ENCODE measurements at regions not wholly inside any gene's neighbourhood (a gene's known extent, or its start where the extent isn't known, plus 50 kb on each side); places are given as distances from the start of the nearest gene placed in this dataset.

DNA sequence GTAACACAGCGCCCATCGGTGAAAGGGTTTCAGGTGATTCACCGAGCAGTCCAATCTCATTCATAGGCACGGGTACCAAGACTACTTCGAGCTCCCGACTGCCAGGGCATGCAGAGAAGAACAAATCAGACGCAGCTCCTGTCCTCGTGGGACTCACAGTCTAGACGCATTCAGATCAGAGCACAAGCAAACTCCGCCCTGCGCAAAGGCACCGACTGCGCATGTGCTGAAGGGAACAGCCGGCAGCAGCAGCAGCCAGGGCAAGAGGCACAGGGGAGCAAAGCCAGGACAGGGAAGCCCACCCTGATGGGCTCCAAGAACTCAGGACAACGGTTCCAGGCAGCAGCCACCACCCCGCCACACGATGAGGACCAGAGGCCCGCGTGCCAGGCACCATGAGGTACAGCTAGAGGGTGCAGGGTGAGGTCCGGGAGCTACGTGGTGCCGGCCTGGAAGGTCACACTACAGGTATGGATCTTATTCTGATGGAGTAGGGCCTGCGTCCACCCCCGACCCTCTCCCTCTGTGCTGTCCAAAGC lies 315.7 kb downstream of the FOXL1 start:
- DNase-seq, result no peak

DNA sequence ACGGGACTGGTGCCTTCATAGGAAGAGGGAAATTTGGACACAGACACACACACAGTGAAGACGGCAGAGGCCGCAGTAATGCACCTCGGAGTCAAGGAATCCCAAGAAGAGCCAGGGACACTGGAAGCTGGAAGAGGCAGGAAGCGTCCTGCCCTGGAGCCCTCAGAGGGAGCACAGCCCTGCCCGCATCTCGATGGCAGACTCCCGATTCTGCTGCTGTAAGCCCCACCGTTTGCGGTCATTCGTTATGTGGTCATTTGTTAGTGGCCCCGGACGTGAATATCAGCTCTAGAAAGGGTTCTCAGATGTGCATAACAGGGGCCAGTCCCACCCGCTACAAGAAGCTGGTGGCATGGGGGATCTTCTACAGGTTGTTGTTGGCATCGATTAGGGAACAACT lies 316.6 kb downstream of the FOXL1 start:
- no peak for DNase-seq

DNA sequence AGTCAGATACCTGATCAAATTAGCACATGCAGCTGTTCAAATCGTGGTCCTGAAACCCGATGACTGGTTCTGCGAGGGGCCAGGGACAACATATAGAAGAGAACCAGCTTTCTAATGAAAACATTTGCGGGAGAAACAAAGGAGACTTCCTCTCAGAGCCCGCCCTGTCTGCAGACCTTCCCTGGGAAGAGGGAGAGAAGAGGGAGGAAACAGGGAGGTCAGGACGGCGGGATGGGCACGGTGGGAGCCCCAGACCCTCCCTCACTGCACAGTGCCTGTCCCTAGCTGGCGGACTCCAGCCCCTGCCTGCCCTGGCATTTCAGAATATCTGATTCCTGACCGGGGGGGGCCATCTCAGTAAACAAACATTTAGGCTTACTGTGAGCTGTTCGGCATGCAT lies 317.3 kb downstream of the FOXL1 start:
- DNase-seq, result no peak

DNA sequence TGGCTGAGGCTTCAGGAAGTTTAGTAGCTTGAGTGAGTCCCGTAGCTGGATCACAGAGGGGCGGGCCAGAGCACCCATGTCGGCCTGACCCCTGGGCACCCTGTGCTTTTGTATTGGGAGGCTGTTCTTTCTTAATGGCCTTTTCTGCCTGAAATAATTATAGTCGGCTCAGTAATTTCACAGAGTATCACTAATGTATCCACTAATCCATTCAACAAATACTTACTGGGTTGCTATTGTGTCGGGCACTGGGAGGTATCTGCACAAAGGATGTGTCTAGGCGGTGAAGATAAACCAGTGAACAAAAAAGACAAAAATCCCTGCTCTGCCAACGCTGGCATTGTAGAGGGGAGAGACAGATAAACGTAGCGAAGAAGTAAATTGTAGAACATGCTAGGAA lies 318.6 kb downstream of the FOXL1 start:
- DNase-seq, result no peak

DNA sequence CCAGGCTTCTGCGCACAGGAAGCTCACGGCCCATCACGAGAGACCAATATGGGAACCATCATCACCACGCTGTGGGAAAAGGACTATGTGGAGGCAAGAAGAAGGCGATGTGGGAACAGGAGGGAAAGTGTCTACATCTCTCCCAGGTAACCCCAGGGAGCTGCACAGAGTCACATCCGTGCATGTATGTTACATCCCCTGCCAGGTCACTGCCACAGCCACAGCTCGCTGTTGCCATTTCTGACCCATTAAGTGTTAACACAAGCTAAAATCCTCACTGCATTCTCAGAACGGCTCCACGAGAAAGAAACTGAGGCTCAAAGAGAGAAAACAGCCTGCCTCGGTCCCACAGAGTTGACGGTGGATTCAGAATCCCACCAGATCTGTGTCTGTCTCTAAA lies 319.1 kb downstream of the FOXL1 start:
- no peak for DNase-seq

DNA sequence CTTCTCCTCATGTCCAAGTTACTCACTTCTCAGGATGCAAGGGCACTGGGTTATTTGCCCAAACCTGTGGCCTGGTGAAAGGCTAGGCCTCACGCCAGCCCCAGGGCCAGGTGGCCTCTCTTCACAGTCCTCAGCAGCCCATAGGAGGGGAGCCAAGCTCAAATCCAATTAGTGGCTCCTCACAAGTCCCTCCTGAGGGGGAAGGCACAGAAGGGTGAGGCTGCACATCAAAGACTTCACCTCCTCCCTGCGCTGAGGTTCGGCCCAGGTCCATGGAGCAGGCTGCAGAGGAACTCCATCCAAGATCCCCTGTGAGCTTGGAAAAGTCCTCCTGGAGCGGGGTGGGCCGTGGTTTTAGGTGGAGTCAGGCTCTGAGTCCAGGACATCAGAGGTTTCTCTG lies 320.0 kb downstream of the FOXL1 start:
- no peak for DNase-seq

DNA sequence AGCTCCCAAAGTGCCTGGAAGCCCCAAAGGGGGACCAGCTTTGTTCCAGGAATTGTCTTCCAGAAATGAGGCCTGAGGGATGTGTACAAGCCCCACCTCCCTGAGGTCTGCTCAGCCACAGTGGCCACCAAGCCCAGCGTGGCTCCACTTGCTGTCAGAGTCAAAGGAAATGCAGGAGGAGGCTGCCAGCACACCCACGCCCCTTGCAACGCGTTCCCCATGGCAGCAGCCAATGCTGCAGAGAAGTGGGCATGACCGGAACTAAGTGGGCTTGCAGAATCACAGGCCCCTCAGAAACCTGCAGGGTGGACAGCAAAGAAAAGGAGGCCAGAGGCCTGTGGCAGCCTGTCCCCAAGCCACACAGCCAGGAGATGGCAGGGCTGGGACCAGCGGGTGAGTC lies 320.8 kb downstream of the FOXL1 start:
- no peak for DNase-seq

DNA sequence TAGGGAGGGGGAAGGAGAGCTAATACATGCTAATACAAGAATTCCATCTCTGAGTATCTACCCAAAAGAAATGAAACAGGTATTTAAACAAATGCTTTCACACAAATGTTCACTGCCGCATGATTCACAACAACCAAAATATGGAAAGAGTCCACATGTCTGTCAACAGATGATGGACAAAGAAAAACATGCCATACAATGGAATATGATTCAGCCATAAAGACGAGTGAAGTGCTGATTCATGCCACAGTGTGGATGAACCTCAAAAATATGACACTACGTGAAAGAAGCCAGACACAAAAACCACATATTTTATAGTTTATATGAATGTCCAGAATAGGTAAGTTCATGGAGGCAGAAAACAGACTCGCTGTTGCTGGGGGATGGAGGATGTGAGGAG lies 321.4 kb downstream of the FOXL1 start:
- DNase-seq, result no peak

DNA sequence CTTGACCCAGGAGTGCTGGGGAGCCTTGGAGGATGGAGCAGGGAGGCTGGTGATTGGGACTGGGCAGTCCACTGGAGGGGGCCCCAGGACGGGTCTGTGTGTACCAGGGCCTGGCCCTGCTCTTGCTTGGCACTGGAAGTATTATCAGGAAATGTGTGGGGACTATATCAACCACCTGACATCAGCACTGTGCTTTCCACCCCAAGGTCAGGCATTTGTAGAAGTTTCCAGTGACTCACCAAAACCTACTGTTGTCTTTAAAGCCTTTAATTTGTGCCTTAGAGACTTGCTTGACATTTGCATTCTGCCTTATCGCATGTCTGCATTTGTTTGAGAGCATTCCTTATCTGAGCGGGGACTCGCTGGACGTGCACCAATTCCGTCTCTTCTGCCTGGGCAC lies 323.1 kb downstream of the FOXL1 start:
- no peak for DNase-seq

DNA sequence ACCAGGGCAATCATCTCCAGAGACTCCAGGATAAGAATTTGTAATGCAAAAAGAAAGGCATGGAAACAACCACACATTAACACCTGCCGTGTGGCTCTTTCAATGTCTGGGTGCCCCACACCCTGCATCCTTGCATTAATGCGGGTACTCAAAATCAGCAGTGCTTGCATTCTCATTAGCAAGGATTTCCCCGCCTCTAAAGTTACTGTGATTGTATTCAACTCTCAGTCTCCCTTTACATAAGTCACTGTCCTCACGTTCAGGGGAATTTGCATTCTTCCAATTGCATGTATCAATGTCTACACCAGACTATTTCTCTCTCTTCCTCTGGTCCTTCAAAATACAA lies 324.3 kb downstream of the FOXL1 start:
- no peak for DNase-seq

DNA sequence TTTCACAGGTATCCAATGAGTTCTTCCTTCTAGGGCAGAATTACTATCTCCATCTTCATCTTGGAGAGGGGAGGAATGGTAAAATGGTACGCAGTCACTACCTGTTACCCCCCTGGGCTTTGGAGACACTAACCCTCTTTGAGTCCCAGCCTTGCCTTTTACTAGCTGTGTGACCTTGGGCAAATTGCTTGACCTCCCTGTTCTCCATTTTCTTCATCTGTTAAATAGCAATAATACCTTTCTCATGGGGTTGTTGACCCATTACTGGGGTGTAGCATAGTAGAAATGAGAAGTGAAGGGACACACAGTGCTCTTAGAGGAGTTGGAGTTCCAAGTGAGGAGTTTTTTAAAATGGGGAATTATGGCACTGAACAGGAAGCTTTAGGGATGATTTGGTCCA lies 324.7 kb downstream of the FOXL1 start:
- no peak for DNase-seq

DNA sequence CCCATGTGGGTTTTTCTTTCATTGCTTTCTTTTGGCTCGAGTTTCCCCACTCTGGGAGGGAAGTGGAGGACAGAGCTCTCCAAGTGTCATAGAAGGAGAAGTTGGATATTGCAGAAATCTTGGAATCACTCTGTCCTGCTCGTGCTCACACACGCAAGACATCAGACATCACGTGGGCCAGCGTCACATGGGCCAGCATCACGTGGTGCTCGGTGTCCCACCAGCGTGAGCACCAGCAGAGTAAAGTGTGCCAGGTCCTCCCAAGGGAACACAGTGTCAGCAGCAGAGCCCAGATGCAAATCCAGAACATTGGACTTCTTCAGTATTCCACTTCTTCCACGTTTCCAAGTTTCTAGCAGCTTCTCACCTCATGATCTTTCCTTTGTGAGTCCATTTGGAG lies 327.0 kb downstream of the FOXL1 start:
- DNase-seq, result no peak

DNA sequence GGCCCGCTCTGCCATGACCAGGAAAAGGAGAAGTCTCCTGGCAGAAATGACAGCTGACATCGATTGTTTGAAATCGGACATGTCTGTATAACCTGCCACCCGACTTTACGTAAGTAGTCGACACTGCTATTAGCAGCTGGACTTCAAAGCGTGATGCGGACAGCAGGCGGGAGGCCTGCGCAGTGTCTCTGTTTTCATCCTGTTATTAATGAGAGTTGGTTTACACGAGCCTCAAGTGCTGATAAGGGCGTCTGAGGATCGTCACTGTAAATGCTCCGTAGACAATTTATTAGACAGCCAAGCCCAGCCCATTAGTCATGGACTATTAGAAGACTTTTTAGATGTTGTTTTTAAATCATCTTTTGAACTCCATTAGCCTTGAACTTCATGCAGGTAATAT lies 328.3 kb downstream of the FOXL1 start:
- no peak for DNase-seq

DNA sequence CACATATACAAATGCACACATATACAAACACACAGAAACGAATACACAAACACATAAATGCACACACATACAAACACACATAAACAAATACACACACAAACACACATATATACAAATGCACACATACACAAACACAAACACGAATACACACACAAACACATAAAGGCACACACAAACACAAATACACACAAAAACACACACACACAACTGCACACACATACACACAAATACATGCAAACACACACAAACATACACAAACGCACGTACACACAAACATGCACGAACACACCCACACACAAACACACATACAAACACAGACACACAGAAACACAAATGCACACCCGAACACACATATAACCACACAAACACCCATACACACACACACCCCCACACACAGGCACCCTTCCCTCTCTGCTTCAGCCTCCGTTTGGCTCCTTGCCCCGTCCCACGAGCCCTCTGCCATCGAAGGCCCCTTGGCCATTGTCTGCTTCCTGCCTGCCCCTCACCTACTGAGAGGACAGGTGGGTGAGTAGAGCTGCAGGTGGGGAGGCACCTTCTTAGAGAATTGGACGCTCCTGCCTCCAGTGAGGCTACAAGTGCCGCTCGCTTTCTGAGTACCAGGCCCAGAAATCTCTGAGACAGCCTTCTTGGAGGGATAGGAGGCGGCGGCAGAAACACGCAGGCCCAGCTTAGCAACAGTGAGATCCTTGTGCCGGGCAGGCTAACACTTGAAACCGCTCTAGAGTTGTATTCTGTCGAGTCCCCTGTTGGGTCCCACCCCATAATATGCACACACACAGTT lies 331.2 kb downstream of the FOXL1 start:
- DNase-seq, result no peak

DNA sequence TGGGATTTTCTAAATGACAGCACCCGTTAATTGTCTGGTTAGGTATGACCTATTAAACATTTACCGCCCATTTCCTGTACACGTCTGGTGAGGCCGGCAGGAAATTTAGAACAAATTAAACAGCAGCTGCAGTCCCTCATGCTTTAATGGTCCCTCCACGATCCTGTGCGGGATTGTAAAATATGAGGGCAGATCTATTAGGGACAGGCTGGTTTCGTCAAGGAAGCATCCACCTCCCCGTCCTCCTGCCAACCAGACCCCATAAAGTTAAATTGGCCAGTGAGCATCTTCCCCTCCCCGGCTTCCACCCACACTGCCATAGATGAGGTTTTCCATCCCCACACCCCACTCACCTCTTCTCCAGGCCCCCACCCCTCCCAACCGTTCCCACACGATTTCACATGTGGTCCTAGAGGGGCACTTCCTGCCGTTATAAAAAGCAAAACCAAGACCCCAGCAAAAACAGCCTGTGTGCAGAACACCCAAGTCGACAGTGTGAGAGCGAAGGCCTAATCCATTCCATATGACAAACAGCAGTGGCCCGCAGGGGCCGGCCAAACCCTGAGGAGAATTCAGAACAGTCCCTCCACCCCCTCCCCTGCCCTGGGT lies 331.9 kb downstream of the FOXL1 start:
- DNase-seq, result no peak

DNA sequence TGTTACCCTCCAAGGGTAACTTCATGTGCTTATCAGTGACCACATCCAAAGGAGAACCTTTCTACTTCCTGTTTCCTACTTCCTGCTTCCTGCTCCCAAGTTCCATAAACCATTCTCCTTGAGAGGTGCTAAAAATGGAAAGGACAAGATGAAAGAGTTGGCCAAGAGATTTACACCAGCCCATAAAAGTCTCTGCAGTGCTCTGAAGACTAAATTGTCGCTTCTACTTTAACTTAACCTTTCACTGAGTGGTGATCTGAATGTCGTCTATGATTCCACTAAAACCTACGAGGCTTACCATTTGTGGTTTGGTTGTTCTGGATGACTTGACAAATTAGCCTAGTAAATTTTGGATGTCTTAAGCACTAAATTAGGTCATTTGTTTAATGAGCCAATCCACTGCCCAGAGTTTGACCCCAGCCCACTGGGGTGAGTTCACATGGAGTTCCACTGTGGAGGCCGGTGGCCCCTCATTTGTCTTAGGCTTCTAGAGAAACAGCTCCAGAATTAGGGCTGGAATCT lies 333.1 kb downstream of the FOXL1 start:
- no peak for DNase-seq

DNA sequence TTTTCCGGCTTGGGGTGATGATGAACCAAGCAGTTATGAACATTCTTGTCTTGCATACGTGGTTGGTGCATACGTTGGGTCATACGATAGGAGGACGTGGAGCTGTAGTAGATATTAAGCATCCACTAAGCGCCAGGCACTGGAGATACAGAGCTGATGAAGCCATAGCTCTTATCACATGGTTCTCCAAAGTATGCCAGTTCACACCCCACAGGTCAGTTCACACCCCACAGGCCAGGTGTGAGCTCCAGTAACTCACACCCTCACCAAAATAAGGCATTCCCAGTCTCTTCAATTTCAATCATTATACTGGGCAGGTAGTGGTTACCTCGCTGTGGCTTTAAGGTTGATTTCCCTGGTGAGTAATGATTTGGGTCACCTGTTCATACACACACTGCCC lies 335.5 kb downstream of the FOXL1 start:
- DNase-seq, result no peak

DNA sequence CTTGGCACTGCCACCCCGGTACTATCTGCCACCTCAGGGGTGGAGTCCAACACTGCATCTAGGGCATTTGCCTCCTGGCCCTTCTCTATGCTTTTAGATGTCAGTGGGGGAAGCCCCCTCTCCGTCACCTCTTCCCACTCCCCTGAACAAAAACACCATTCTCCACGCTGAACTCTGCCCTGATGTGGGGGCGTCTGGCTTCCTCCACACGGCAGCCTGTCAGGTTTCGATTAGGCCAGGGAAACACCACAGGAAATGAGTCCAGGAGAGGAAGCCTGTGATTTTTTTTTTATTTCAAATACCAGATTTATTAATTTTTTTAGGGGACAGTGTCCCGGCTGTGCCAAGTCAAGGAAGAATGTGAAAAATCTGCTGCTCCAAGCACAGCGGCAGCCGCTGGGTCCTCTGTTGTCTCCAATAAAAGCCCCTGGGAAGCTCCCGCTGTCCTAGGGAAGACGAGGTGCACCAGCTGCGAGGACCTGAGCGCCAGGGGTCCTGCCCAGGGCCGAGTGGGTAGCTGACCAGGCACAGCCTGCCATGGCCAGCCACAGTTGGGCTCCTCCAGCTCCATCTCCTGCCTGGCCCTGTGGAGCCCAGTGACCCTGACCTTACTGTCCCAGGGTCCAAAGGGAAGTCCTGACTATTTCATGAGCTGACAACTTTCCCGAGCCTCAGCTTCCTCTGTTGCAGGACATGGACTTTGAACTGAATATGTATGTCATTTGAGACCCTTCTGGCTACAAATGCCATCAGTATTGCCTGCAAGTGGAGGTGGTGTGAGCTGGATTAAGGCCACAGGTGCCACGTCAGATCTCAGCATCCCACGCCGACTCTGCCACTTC lies 336.7 kb downstream of the FOXL1 start:
- no peak for DNase-seq

DNA sequence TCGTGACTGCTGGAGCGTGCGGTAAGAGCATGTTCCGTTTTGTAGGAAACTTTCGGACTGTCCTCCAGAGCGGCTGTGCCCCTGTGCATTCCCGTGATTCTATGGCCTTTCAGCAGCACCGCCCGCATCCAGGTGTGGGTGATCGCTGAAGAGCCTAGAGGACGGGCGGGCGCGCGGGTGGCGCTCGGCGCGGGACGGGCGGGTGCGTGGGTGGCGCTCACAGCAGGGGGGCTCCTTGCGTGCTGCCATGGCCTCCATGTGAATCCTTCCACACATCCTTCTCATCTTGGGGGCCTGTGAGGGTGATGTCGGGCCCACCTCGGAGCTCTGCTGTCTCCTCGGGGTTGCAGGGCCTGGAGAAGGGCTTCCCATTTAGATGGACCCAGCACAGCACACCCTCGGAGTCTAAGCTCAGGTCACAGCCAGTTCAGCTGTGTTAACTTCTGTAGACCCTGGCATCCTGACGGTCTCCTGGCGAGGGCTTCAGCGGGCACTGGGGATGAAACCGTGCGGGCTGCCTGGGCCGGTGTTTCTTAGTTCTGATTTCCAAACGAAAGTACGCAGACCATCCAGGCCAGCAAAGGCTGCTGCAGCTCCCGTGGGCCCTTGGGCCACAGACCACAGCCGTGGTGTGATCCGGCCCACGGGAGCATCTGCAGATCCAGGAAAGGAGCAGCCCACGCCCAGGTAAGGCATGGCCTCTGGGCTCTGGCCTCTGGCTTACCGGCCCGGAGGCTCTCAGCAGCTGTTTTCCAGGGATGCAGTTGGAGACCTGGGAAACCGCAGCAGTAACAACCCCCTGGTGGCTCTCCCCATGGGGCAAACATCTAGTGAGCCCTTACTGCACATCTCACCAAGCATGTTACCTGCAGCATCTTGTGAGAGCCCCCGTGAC lies 339.4 kb downstream of the FOXL1 start:
- no peak for DNase-seq

DNA sequence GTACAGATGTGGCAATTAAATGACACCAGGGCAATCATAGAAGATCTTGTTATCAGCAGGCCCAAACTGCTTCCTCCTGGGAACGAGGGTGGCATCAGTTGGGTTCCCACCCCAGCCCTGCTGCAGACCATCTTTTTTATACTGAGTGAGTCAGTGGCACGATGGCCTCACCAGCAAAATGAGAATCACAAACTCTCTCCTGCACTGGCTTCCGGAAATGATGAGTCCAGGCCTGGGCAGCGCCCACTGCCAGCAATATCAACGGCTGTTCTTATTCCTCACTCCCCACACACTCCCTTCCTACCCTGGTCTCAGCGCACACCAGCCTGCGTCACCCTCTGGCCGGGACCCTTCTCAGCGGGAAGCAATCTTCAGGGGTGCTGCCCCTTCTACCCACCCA lies 340.3 kb downstream of the FOXL1 start:
- no peak for DNase-seq

DNA sequence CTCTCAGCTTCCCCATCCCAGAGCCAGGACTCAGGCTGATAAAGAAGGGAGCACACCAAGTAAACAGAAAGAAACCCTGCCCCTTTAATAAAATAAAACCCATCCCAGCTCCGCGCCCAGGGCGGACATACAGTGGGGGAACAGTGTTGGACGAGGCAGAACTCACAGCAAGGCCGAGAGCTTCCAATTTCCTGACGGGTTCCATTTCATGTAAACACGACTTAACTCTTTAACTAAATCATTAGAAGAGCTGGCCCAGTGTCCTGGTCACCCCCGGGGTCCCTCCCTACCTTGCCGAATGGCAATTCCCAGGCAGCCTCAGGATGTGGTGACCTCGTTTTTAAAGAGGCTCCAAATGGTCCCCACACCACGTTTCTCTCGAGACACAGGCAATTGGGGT lies 340.7 kb downstream of the FOXL1 start:
- no peak for DNase-seq

DNA sequence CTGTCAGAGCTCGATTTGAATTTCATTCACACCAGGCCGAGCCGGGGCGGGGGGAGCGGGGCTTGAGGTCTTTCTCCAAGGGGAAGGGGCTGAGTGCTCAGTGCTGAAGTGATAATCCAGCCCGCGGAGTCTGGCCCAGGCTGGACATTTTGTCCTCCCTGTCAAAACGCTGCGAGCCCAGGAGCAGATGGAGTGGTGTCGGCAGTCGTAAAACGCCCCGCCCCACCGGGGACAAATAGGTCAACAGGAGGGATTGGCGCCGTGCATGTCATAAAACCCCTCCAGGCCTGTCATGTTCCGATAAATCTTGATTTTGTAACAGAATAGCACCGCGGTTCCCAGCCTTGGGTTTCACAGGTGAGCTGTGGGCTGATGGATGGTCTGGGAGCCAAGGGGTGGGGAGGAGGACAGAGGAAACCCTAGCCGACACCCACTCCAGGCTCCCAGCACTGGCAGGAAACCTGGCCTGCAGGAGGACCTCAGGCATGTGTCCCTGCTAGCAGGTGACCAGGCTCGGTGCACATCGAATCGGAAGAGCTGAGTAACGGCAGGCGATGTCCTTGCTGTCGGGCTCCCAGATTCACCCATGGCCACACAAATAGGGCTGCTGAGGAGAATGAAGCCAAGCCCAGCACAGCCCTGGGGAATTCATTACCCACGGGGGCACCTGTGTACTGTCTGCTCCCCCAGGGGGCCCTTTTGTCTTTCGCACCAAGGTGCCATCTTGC lies 341.4 kb downstream of the FOXL1 start:
- no peak for DNase-seq
